Mesenchymal stem cell (in vitro differentiated cells and primary cell): ENCODE measurements at regions not wholly inside any gene's neighbourhood (a gene's known extent, or its start where the extent isn't known, plus 50 kb on each side); places are given as distances from the start of the nearest gene placed in this dataset.

Source experiments
- DNase-seq: peaks from one replicate; pipeline ENCODE4 v3.0.0-alpha.2; 2013
- H2AFZ ChIP-seq: one replicate; pipeline ENCODE4 v1.6.1; 2013; ENCODE audit warnings: low read depth, mild to moderate bottlenecking, control low read depth, inconsistent platforms, low read length, moderate library complexity
- H2AK5ac ChIP-seq: 2 replicates; pipeline ENCODE4 v1.6.1; 2013; ENCODE audit warnings: low read length, moderate library complexity, mild to moderate bottlenecking, inconsistent platforms; ENCODE audit not compliant: severe bottlenecking
- H2BK120ac ChIP-seq: one replicate; pipeline ENCODE4 v1.6.1; 2013; ENCODE audit warnings: low read depth, mild to moderate bottlenecking, inconsistent platforms, low read length, moderate library complexity
- H2BK12ac ChIP-seq, 2 experiments: one replicate each; pipeline ENCODE4 v1.6.1; 2013; ENCODE audit warnings: inconsistent platforms in 2 of 2, low read length in 2 of 2, mild to moderate bottlenecking in 2 of 2, moderate library complexity in 2 of 2, control low read depth in 1 of 2
- H2BK15ac ChIP-seq: one replicate; pipeline ENCODE4 v1.6.1; 2013; ENCODE audit warnings: mild to moderate bottlenecking, low read depth, inconsistent platforms; ENCODE audit not compliant: poor library complexity, severe bottlenecking
- H2BK5ac ChIP-seq: 2 replicates; pipeline ENCODE4 v1.6.1; 2013; ENCODE audit warnings: low read depth, mild to moderate bottlenecking, low read length, control low read depth, inconsistent platforms; ENCODE audit not compliant: poor library complexity, severe bottlenecking
- H3K14ac ChIP-seq, 2 experiments: one replicate each; pipeline ENCODE4 v1.6.1; 2013; ENCODE audit warnings: inconsistent platforms in 2 of 2, low read length in 2 of 2, control low read depth in 1 of 2, mild to moderate bottlenecking in 1 of 2, moderate library complexity in 1 of 2
- H3K18ac ChIP-seq, 2 experiments: one replicate each; pipeline ENCODE4 v1.6.1; 2013; ENCODE audit warnings: inconsistent platforms in 2 of 2, low read length in 2 of 2, control low read depth in 1 of 2, low read depth in 1 of 2, mild to moderate bottlenecking in 1 of 2
- H3K23ac ChIP-seq, 2 experiments: one replicate each; pipeline ENCODE4 v1.6.1; 2013; ENCODE audit warnings: inconsistent platforms in 2 of 2, low read length in 2 of 2, mild to moderate bottlenecking in 2 of 2, moderate library complexity in 2 of 2, control low read depth in 1 of 2
- H3K27ac ChIP-seq: 2 replicates; pipeline ENCODE4 v1.5.1; 2013; ENCODE audit warnings: mild to moderate bottlenecking, moderate library complexity, low read length, control low read depth, inconsistent platforms; ENCODE audit not compliant: poor library complexity, severe bottlenecking
- H3K27me3 ChIP-seq, 2 experiments: 2 replicates each; pipeline versions ENCODE4 v1.6.1 to v1.7.0; 2013; ENCODE audit warnings: low read length in 2 of 2, mild to moderate bottlenecking in 2 of 2, moderate library complexity in 2 of 2, control low read depth in 1 of 2, inconsistent platforms in 1 of 2; ENCODE audit not compliant: control insufficient read depth in 1 of 2, insufficient read depth in 1 of 2
- H3K36me3 ChIP-seq, 2 experiments: 2 replicates each; pipeline versions ENCODE4 v1.6.1 to v1.7.0; 2013; ENCODE audit warnings: low read length in 2 of 2, control low read depth in 1 of 2, inconsistent platforms in 1 of 2, low read depth in 1 of 2, mild to moderate bottlenecking in 1 of 2; ENCODE audit not compliant: insufficient read depth in 2 of 2, control insufficient read depth in 1 of 2
- H3K4ac ChIP-seq, 2 experiments: one replicate each; pipeline ENCODE4 v1.6.1; 2013; ENCODE audit warnings: inconsistent platforms in 2 of 2, low read length in 2 of 2, mild to moderate bottlenecking in 2 of 2, moderate library complexity in 2 of 2, control low read depth in 1 of 2, low read depth in 1 of 2
- H3K4me1 ChIP-seq: 2 replicates; pipeline ENCODE4 v1.6.1; 2013; ENCODE audit warnings: low read depth, low read length, control low read depth; ENCODE audit not compliant: control insufficient read depth, insufficient read depth
- H3K4me2 ChIP-seq: 2 replicates; pipeline ENCODE4 v1.6.1; 2013; ENCODE audit warnings: low read length, mild to moderate bottlenecking, inconsistent platforms; ENCODE audit not compliant: poor library complexity, severe bottlenecking
- H3K4me3 ChIP-seq, 2 experiments: 2 replicates each; pipeline versions ENCODE4 v1.5.1 to v1.7.0; 2013; ENCODE audit warnings: low read length in 2 of 2, mild to moderate bottlenecking in 2 of 2, control low read depth in 1 of 2, low read depth in 1 of 2; ENCODE audit not compliant: insufficient read depth in 1 of 2
- H3K79me1 ChIP-seq: replicated peaks from 2 replicates; pipeline ENCODE4 v1.6.1; 2013; ENCODE audit warnings: mild to moderate bottlenecking, control low read depth, low read length, inconsistent platforms; ENCODE audit not compliant: poor library complexity, severe bottlenecking
- H3K9ac ChIP-seq: 2 replicates; pipeline ENCODE4 v1.7.0; 2013; ENCODE audit warnings: mild to moderate bottlenecking, low read length, moderate library complexity
- H3K9me3 ChIP-seq: 2 replicates; pipeline ENCODE4 v1.7.0; 2013; ENCODE audit warnings: mild to moderate bottlenecking, low read length; ENCODE audit not compliant: control insufficient read depth
- H4K8ac ChIP-seq: one replicate; pipeline ENCODE4 v1.6.1; 2013; ENCODE audit warnings: inconsistent platforms, mild to moderate bottlenecking, low read length, moderate library complexity
- H4K91ac ChIP-seq: one replicate; pipeline ENCODE4 v1.6.1; 2013; ENCODE audit warnings: mild to moderate bottlenecking, low read length, inconsistent platforms
- WGBS: methylation state at CpG from one replicate; pipeline ENCODE4 v1.1.7; 2013; ENCODE audit warnings: mixed read lengths; 5-methylcytosine and 5-hydroxymethylcytosine counted together

GRCh38 chr4:28776004-28776403 is 1915.4 kb downstream of the STIM2 start:
- no peak overlapping the region for H3K23ac ChIP-seq
- H3K79me1 ChIP-seq: no peaks in the 10 kb centered on the region
- no peak overlapping the region for H2BK12ac ChIP-seq
- H2BK15ac ChIP-seq: no peak overlapping the region
- H3K4me1 ChIP-seq: no peaks in the 10 kb centered on the region
- H3K4me3 ChIP-seq: no peak overlapping the region
- no peak overlapping the region for H2BK5ac ChIP-seq
- H3K27ac ChIP-seq: no peak overlapping the region
- H2BK120ac ChIP-seq: no peak overlapping the region
- H3K36me3 ChIP-seq: no peaks in the 10 kb centered on the region
- H3K4ac ChIP-seq: no peak overlapping the region
- H3K9me3 ChIP-seq: no peaks in the 10 kb centered on the region
- H3K14ac ChIP-seq: no peak overlapping the region
- no peak overlapping the region for H2AFZ ChIP-seq
- WGBS: 100% methylated on average over 1 of the region's 2 CpGs
- H3K4me2 ChIP-seq: no peak overlapping the region
- H2AK5ac ChIP-seq: no peak overlapping the region
- no peak overlapping the region for H4K8ac ChIP-seq
- no peak for DNase-seq
- H3K27me3 ChIP-seq: no peaks in the 10 kb centered on the region
- H3K18ac ChIP-seq: no peak overlapping the region
- no peak overlapping the region for H4K91ac ChIP-seq
- H3K9ac ChIP-seq: no peak overlapping the region

- no peak overlapping the region for H3K23ac ChIP-seq
- H3K4ac ChIP-seq: no peak overlapping the region
- H2BK5ac ChIP-seq: no peak overlapping the region
- no peak for DNase-seq
- no peaks in the 10 kb centered on the region for H3K27me3 ChIP-seq
- no peak overlapping the region for H3K4me2 ChIP-seq
- no peak overlapping the region for H4K91ac ChIP-seq
- H3K14ac ChIP-seq: no peak overlapping the region
- no peak overlapping the region for H2BK120ac ChIP-seq
- H3K9me3 ChIP-seq: no peaks in the 10 kb centered on the region
- no peaks in the 10 kb centered on the region for H3K4me1 ChIP-seq
- no peaks in the 10 kb centered on the region for H3K36me3 ChIP-seq
- H4K8ac ChIP-seq: no peak overlapping the region
- H2BK15ac ChIP-seq: no peak overlapping the region
- H2AFZ ChIP-seq: no peak overlapping the region
- no peak overlapping the region for H3K18ac ChIP-seq
- H3K27ac ChIP-seq: no peak overlapping the region
- H3K9ac ChIP-seq: no peak overlapping the region
- H2AK5ac ChIP-seq: no peak overlapping the region
- no peak overlapping the region for H2BK12ac ChIP-seq
- no peaks in the 10 kb centered on the region for H3K79me1 ChIP-seq
- H3K4me3 ChIP-seq: no peak overlapping the region
Observed at GRCh38 chr4:28784188-28784587, 1923.5 kb downstream of the STIM2 start.

GRCh38 chr4:28787947-28788346 is 1927.3 kb downstream of the STIM2 start:
- H3K27ac ChIP-seq: no peak overlapping the region
- H3K4me2 ChIP-seq: no peak overlapping the region
- no peak overlapping the region for H2BK15ac ChIP-seq
- no peaks in the 10 kb centered on the region for H3K27me3 ChIP-seq
- no peak overlapping the region for H2BK120ac ChIP-seq
- H2AK5ac ChIP-seq: no peak overlapping the region
- no peaks in the 10 kb centered on the region for H3K9me3 ChIP-seq
- no peak overlapping the region for H2AFZ ChIP-seq
- no peak overlapping the region for H4K8ac ChIP-seq
- no peak overlapping the region for H3K14ac ChIP-seq
- no peak overlapping the region for H3K23ac ChIP-seq
- no peak overlapping the region for H3K9ac ChIP-seq
- no peaks in the 10 kb centered on the region for H3K4me1 ChIP-seq
- no peak overlapping the region for H2BK5ac ChIP-seq
- WGBS: 37% methylated on average over 2 of the region's 2 CpGs
- no peaks in the 10 kb centered on the region for H3K79me1 ChIP-seq
- no peak overlapping the region for H3K4ac ChIP-seq
- no peak overlapping the region for H2BK12ac ChIP-seq
- no peak for DNase-seq
- H3K36me3 ChIP-seq: no peaks in the 10 kb centered on the region
- no peak overlapping the region for H3K18ac ChIP-seq
- H3K4me3 ChIP-seq: no peak overlapping the region
- H4K91ac ChIP-seq: no peak overlapping the region

- DNase-seq: no peak
- H3K4ac ChIP-seq: no peak overlapping the region
- no peak overlapping the region for H2BK12ac ChIP-seq
- H3K27me3 ChIP-seq: no peaks in the 10 kb centered on the region
- H3K4me1 ChIP-seq: no peaks in the 10 kb centered on the region
- no peaks in the 10 kb centered on the region for H3K36me3 ChIP-seq
- no peaks in the 10 kb centered on the region for H3K79me1 ChIP-seq
- H3K4me3 ChIP-seq: no peak overlapping the region
- H4K8ac ChIP-seq: no peak overlapping the region
- no peak overlapping the region for H4K91ac ChIP-seq
- no peak overlapping the region for H3K23ac ChIP-seq
- H2AFZ ChIP-seq: no peak overlapping the region
- H2AK5ac ChIP-seq: no peak overlapping the region
- WGBS: 91% methylated on average over 10 of the region's 12 CpGs
- no peak overlapping the region for H3K14ac ChIP-seq
- H2BK15ac ChIP-seq: no peak overlapping the region
- no peak overlapping the region for H2BK120ac ChIP-seq
- no peak overlapping the region for H3K9ac ChIP-seq
- H3K27ac ChIP-seq: no peak overlapping the region
- no peak overlapping the region for H3K18ac ChIP-seq
- no peak overlapping the region for H2BK5ac ChIP-seq
- H3K4me2 ChIP-seq: no peak overlapping the region
- no peaks in the 10 kb centered on the region for H3K9me3 ChIP-seq
Observed at GRCh38 chr4:28788929-28789490, 1928.4 kb downstream of the STIM2 start.
